ENCODE measurements at regions not wholly inside any gene's neighbourhood (a gene's known extent, or its start where the extent isn't known, plus 50 kb on each side); places are given as distances from the start of the nearest gene placed in this dataset.

GRCh38 chr3:193790086-193790990 lies 197.3 kb downstream of the OPA1 start:
- Mint-ChIP-seq H3K36me3 (no peaks in the 10 kb centered on the region), H3K4me3 (no peak overlapping the region), H3K27me3 (no peaks in the 10 kb centered on the region), H3K27ac (no peak overlapping the region), H3K9me3 (no peaks in the 10 kb centered on the region), H3K4me1 (no peaks in the 10 kb centered on the region)

GRCh38 chr3:193791041-193792032 lies 198.3 kb downstream of the OPA1 start:
- no peaks in the 10 kb centered on the region for H3K27me3 Mint-ChIP-seq
- no peaks in the 10 kb centered on the region for H3K36me3 Mint-ChIP-seq
- H3K9me3 Mint-ChIP-seq, result no peaks in the 10 kb centered on the region

GRCh38 chr3:193793123-193793522 lies 200.1 kb downstream of the OPA1 start:
- Mint-ChIP-seq H3K9me3 (no peaks in the 10 kb centered on the region), H3K4me3 (no peak overlapping the region), H3K27me3 (no peaks in the 10 kb centered on the region), H3K36me3 (no peaks in the 10 kb centered on the region), H3K27ac (no peak overlapping the region), H3K4me1 (no peaks in the 10 kb centered on the region)

More at GRCh38 chr3:193791041-193792032, 198.3 kb downstream of the OPA1 start:
- no peak overlapping the region for H3K4me3 Mint-ChIP-seq
- H3K4me1 Mint-ChIP-seq, result no peaks in the 10 kb centered on the region
- H3K27ac Mint-ChIP-seq, result no peak overlapping the region

GRCh38 chr3:193794002-193794881 lies 201.2 kb downstream of the OPA1 start:
- Mint-ChIP-seq H3K27ac (no peak overlapping the region), H3K4me1 (no peaks in the 10 kb centered on the region), H3K36me3 (no peaks in the 10 kb centered on the region), H3K4me3 (no peak overlapping the region), H3K27me3 (no peaks in the 10 kb centered on the region), H3K9me3 (no peaks in the 10 kb centered on the region)

- H3K4me3 Mint-ChIP-seq, result no peak overlapping the region
- H3K27ac Mint-ChIP-seq, result no peak overlapping the region
- no peaks in the 10 kb centered on the region for H3K4me1 Mint-ChIP-seq
- no peaks in the 10 kb centered on the region for H3K9me3 Mint-ChIP-seq
- H3K27me3 Mint-ChIP-seq, result no peaks in the 10 kb centered on the region
- H3K36me3 Mint-ChIP-seq, result no peaks in the 10 kb centered on the region
These were observed 202.2 kb downstream of the OPA1 start for GRCh38 chr3:193795062-193795690.

- Mint-ChIP-seq H3K4me1 (no peaks in the 10 kb centered on the region), H3K27ac (no peak overlapping the region), H3K36me3 (no peaks in the 10 kb centered on the region), H3K9me3 (no peaks in the 10 kb centered on the region), H3K4me3 (no peak overlapping the region), H3K27me3 (no peaks in the 10 kb centered on the region)
These were observed 203.1 kb downstream of the OPA1 start for GRCh38 chr3:193796089-193796488.

GRCh38 chr3:193797566-193797965 lies 204.6 kb downstream of the OPA1 start:
- Mint-ChIP-seq H3K27ac (no peak overlapping the region), H3K27me3 (no peaks in the 10 kb centered on the region), H3K4me3 (no peak overlapping the region), H3K36me3 (no peaks in the 10 kb centered on the region), H3K4me1 (no peaks in the 10 kb centered on the region), H3K9me3 (no peaks in the 10 kb centered on the region)

GRCh38 chr3:193798051-193798450 lies 205.0 kb downstream of the OPA1 start:
- Mint-ChIP-seq H3K36me3 (no peaks in the 10 kb centered on the region), H3K9me3 (no peaks in the 10 kb centered on the region), H3K27ac (no peak overlapping the region), H3K4me1 (no peaks in the 10 kb centered on the region), H3K4me3 (no peak overlapping the region), H3K27me3 (no peaks in the 10 kb centered on the region)

- no peak overlapping the region for H3K27ac Mint-ChIP-seq
- no peak overlapping the region for H3K4me3 Mint-ChIP-seq
These were observed 207.4 kb downstream of the OPA1 start for GRCh38 chr3:193800138-193801043.

GRCh38 chr3:193801097-193801496 lies 208.1 kb downstream of the OPA1 start:
- H3K4me1 Mint-ChIP-seq, result no peaks in the 10 kb centered on the region
- no peak overlapping the region for H3K27ac Mint-ChIP-seq
- H3K9me3 Mint-ChIP-seq, result no peaks in the 10 kb centered on the region
- H3K27me3 Mint-ChIP-seq, result no peaks in the 10 kb centered on the region
- H3K4me3 Mint-ChIP-seq, result no peak overlapping the region
- H3K36me3 Mint-ChIP-seq, result no peaks in the 10 kb centered on the region

More at GRCh38 chr3:193800138-193801043, 207.4 kb downstream of the OPA1 start:
- no peaks in the 10 kb centered on the region for H3K27me3 Mint-ChIP-seq
- no peaks in the 10 kb centered on the region for H3K4me1 Mint-ChIP-seq
- H3K36me3 Mint-ChIP-seq, result no peaks in the 10 kb centered on the region
- no peaks in the 10 kb centered on the region for H3K9me3 Mint-ChIP-seq

GRCh38 chr3:193803288-193803687 lies 210.3 kb downstream of the OPA1 start:
- Mint-ChIP-seq H3K27me3 (no peaks in the 10 kb centered on the region), H3K9me3 (no peaks in the 10 kb centered on the region)

GRCh38 chr3:193805448-193805847 lies 212.4 kb downstream of the OPA1 start:
- no peaks in the 10 kb centered on the region for H3K36me3 Mint-ChIP-seq
- H3K4me1 Mint-ChIP-seq, result no peaks in the 10 kb centered on the region
- H3K27ac Mint-ChIP-seq, result no peak overlapping the region
- no peaks in the 10 kb centered on the region for H3K9me3 Mint-ChIP-seq
- H3K4me3 Mint-ChIP-seq, result no peak overlapping the region
- no peaks in the 10 kb centered on the region for H3K27me3 Mint-ChIP-seq

More at GRCh38 chr3:193803288-193803687, 210.3 kb downstream of the OPA1 start:
- Mint-ChIP-seq H3K27ac (no peak overlapping the region), H3K4me3 (no peak overlapping the region), H3K4me1 (no peaks in the 10 kb centered on the region), H3K36me3 (no peaks in the 10 kb centered on the region)

- Mint-ChIP-seq H3K27ac (no peak overlapping the region), H3K4me3 (no peak overlapping the region), H3K27me3 (no peaks in the 10 kb centered on the region), H3K9me3 (no peaks in the 10 kb centered on the region), H3K4me1 (no peaks in the 10 kb centered on the region), H3K36me3 (no peaks in the 10 kb centered on the region)
These were observed 215.3 kb downstream of the OPA1 start for GRCh38 chr3:193808317-193808716.

- Mint-ChIP-seq H3K4me1 (no peaks in the 10 kb centered on the region), H3K4me3 (no peak overlapping the region), H3K9me3 (no peaks in the 10 kb centered on the region), H3K27me3 (no peaks in the 10 kb centered on the region), H3K36me3 (no peaks in the 10 kb centered on the region), H3K27ac (no peak overlapping the region)
These were observed 216.1 kb downstream of the OPA1 start for GRCh38 chr3:193809106-193809505.

Measured in activated naive CD4-positive, alpha-beta T cell treated with anti-CD3 and anti-CD28 coated beads, Interleukin-2, amount 50 U/mL, for 24 hours (primary cell).